ELR (cell line): ENCODE measurements at regions not wholly inside any gene's neighbourhood (a gene's known extent, or its start where the extent isn't known, plus 50 kb on each side); places are given as distances from the start of the nearest gene placed in this dataset.
A peak's percentile ranks its signal among the peaks of the same experiment; 100 is the strongest.
"Not testable (repeated sequence)": the region's sequence is repeated elsewhere in the genome, so short reads cannot be mapped to it uniquely, and the experiment has no call there.

Source experiments
- DNase-seq: peaks from one replicate; pipeline ENCODE4 v3.0.0-alpha.2; 2015; ENCODE audit warnings: low read depth

GRCh38 chr7:29649876-29650275 lies 86.2 kb downstream of the PRR15 start:
- DNase-seq: no peak

DNA sequence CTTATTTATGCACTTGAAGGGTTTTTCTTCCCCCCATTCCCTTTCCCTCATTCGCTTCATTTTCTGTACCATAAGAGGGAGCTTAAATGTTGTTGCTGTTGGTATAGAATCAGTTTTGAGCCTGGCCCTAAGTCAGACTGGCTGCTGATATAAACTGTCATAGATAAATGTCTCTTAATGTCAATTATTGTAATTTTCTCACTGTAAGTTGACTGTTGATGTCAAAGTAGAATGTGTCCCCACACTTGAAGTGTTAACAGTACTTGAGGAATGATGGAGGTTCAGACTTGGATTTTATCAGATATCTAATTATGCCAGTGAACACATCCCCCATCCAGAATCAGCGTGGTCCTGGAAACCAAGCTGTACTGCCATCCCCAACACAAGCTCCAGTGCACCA lies 87.8 kb downstream of the PRR15 start:
- DNase-seq: no peak

DNA sequence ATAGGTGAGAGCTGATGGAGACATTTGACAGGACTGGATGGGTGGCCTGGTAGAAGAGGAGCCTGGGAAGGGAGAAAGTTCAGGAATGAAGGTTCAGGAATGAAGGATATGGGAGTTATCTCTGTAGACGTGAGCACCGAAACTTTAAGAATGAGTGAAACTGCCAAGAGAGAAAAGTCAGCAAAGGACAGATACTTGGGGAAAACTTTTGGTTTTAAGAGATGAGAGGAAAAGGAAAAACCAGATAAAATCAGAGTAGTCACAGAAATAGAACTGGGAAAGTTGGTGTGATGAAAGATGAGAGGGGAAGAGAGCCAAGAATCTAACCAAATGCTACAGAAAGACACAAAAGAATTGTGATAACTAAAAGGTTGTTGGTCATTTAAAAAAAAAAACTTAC lies 88.9 kb downstream of the PRR15 start:
- no peak for DNase-seq

DNA sequence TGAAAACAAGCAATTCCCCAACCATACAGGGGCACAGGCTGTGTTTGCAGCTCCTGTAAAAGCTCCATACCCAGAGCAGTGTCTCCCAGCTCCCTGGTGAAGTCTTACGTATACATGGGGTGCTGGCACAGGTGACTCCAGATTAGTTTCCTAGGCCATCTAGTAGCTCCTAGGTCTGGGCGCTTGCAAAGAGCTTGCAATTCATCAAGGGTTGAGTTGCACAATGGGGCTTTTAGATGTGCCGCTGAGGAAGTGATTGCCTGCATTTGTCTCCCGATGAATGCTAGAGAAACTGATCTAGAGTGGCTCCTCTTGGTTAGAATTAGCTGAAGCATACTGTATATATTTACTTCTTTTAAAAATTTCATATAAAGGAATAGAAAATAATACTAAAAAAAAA lies 90.7 kb downstream of the PRR15 start:
- not testable (repeated sequence) for DNase-seq

DNA sequence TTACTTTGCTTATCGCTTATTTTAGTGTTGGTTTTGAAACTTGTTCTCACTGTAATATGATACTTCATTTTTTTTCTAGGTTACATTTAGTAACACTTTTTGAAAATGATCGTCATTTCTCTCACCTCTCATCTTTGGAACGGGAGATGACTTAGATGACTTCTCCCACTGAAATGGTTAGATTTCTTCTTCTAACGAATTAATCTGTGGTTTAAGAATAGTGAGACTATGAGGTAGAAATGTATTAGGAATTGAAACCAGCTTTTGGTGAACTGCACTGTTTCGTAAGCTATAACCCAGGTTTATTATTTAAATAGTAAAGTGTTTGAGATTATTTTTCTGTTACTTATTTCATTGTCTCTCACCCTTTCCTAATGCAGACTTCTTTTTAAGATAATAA lies 93.7 kb downstream of the PRR15 start:
- no peak for DNase-seq

DNA sequence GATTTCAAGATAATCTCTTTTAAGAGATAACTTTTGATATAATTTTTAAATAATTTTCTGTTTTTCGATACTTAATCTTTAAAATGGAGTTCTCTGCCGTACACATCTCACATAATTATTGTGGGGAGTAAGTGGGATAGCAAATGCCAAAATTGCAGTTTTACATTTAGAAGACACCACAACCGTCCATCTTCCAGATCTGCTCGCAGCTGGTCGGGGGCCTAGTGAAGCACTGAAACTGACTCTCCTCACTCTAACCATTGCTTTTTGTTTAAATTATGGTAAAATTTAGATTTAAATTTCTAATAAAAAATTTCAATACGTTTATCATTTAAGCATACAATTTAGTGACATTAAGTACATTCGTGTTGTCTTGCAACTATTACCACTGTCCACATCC lies 94.2 kb downstream of the PRR15 start:
- DNase-seq: no peak

- not testable (repeated sequence) for DNase-seq
Observed at GRCh38 chr7:29659213-29659612, 95.6 kb downstream of the PRR15 start.

DNA sequence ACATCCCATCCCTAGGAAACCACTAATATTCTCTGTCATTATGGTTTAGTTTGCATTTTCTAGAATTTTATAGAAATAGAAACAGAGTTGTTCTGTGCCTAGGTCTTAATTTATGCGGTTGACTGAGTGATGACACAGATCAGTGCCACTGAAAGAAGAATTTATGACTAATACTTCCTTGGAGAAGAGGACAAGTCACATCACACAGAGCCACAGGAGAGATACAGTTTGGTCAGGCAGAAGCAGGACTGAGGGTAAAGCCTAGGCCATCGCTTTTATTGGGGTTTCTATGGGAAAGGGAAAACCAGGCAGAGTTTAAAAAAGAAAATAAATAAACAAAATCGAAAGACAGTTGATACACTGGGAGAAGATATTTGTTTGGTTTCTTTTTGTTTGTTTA lies 99.3 kb downstream of the PRR15 start:
- DNase-seq: peak; percentile 43

GRCh38 chr7:29664999-29665398 lies 101.4 kb downstream of the PRR15 start:
- not testable (repeated sequence) for DNase-seq

- not testable (repeated sequence) for DNase-seq
Observed at GRCh38 chr7:29667096-29667669, 103.5 kb downstream of the PRR15 start.

- DNase-seq: not testable (repeated sequence)
Observed at GRCh38 chr7:29671286-29671685, 107.7 kb downstream of the PRR15 start.

DNA sequence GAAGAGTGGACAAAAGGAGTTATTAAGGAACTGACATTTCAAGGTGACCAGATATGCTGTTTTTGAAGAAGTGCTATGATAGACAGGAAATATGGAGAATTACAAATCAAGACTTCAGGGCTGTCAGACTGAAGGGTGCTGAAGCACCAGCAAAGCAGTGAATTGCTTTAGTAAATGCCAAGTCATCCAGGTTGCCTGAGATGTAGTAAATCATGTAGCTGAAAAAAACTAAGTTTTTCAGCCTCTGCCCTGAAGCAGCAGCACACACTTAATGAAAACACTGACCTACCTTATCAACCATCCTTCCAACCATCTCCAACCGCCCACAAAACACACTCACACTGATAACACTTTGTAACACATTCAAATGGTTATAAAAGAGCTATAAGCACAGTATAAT lies 110.0 kb downstream of the PRR15 start:
- DNase-seq: not testable (repeated sequence)

DNA sequence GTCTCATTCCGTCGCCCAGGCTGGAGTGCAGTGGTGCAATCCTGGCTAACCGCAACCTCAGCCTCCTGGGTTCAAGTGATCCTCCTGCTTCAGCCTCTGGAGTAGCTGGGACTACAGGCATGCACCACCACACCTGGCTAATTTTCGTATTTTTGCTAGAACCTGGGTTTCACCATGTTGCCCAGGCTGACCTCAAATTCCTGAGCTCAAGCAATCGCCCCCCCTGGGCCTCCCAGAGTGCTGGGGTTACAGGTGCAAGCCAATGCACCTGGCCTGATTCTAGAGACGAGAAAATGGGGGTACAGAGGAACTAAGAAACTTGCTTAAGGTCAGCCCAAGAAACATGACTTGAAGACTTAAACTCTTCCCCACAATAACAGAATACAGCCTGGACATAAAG lies 111.0 kb downstream of the PRR15 start:
- DNase-seq: not testable (repeated sequence)

GRCh38 chr7:29677254-29677653 lies 113.6 kb downstream of the PRR15 start:
- not testable (repeated sequence) for DNase-seq

GRCh38 chr7:29679963-29680362 lies 116.3 kb downstream of the PRR15 start:
- DNase-seq: not testable (repeated sequence)

DNA sequence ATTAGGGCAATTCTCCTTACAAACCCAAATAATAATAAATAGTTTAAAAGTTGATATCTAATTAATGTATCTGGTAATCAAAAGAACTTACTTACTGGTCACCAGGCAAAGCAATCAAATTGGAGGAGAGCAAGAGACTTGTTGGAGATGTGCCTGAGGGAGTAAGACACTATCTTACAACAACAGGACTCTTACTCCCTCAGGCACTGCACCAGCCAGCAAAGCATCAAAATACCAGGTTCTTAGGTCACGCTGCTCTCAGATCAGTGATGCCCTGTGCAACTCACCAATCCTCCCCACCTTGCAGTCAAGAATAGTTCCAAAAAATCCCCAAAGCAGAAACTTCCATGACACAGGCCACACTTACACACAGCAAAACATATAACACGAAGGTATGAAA lies 117.0 kb downstream of the PRR15 start:
- not testable (repeated sequence) for DNase-seq

DNA sequence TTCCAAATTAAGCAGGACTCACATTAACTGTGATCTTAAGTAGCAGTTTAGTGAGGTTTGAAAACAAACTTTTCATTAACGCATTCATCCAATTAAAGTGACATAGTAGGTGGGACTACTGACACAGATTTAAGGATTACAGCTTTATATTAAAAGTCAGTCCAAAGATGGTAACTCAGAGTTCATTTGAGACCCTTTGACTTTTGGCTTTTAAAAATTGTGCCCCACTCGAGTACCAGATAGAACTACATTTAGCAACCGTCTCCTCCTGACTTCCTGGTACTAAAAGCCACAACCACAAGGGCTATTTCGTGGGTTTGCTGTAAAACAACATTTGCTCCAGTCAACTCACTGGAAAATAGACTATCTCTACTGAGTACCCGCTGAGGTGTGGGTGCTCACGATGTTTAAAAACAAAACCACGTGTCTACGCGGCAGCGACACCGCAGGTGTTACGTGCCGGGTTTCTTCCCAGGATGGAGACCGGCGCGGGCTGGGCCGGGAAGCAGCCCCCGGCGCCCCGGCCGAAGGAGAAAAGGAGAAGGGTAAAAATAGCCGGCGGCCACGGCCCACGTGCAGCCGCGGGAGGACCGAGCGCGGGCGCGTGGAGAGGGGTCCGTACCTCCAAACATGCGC lies 120.6 kb downstream of the PRR15 start:
- peak; percentile 12 for DNase-seq

DNA sequence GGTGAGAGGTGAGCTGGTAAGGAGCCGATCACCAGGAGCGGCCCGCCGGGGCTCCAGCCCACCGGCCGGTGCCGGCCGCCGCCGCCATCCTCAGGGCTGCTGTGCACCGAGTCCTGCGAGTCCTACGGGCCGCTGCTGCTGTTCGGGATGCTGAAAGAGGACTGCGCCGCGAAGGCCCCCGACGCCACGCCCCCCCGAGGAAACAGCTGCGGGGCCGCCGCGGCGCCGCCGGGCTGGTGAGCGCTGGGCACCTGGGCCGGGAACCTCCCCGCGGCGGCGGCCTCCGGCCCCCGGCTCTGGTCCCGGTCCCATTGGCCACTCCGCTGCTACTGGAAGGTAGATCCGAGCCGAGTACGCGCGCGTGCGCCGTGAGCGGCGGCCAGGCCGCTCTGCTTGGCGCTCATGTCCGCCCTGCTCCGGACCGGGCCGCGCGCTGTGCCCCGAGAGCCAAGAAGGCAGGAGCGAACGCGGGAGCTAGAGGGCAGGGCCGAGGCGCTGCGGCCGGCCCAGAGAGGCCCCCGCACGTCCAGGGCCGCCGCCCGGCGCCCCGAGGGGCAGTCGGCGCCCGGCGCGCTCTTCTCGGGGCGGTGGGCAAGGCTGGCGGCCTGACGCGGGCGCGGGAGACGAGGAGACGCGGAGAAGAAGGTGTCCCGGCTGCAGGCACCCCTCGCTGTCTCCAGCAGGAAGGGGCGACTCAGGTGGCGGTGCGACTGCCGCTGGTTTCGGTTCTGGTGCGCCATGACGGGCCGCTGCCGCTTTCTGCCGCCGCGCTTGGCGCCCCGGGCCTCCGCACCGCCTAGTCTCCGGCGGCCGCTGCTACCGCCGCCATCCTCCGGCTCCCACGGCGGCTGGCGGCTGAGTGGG lies 121.3 kb upstream of the WIPF3 start:
- peak; percentile 76 for DNase-seq

GRCh38 chr7:29685651-29686271 lies 120.5 kb upstream of the WIPF3 start:
- peak; percentile 0 for DNase-seq

DNA sequence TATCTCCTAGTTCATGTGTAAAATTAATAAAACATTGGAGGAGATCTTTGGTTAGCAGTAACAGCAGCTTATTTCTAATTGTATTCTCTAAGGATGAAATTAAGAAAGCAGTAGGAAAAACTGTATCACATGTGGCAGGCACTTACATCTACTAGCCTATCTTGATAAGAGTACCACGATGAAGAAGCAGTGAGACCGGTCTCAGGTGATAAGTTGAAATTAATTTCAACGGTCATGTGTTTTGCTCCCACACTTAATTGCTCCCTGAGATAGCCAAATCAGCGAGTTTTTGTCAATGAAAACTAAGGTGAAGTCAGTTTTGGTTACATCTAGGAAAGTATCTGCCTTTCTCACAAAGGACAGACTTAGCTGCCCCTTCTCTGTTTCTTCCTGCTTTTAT lies 115.8 kb upstream of the WIPF3 start:
- DNase-seq: not testable (repeated sequence)

DNA sequence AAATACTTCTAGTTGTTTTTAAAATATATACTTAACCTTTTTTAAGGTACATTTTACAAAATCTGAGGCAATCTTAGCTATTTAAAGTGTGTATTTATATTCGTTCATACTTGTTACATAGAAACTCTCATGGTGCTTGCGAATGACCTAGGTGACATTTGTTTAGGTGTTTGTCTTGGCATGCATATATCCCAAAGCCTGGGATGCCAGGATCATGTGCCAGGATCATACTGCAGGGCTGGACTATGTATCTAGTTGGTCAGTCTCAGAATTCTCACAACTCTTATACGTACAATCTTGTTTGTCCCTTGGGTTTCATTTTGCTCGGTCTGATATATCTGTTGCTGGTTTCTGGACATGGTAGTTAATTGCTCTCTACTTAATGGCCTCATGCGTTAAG lies 109.9 kb upstream of the WIPF3 start:
- not testable (repeated sequence) for DNase-seq

- not testable (repeated sequence) for DNase-seq
Observed at GRCh38 chr7:29699723-29700122, 106.6 kb upstream of the WIPF3 start.

- DNase-seq: not testable (repeated sequence)
Observed at GRCh38 chr7:29701540-29701939, 104.8 kb upstream of the WIPF3 start.
